Testis (tissue), 2 donors: ENCODE measurements at regions not wholly inside any gene's neighbourhood (a gene's known extent, or its start where the extent isn't known, plus 50 kb on each side); places are given as distances from the start of the nearest gene placed in this dataset.

Experiments used
- DNase-seq: peaks from one replicate; pipeline ENCODE4 v3.0.0-alpha.2; 2019
- H3K27ac ChIP-seq, 2 donors: fragments of 200-600 bp; sonication (generic); one replicate each; pipeline ENCODE4 v1.5.1; 2019
- H3K27me3 ChIP-seq: fragments of 200-600 bp; sonication (generic); one replicate; pipeline ENCODE4 v1.5.1; 2019
- H3K36me3 ChIP-seq: fragments of 200-600 bp; sonication (generic); one replicate; pipeline ENCODE4 v1.5.1; 2017; ENCODE audit warnings: low read depth; ENCODE audit errors: missing control alignments
- H3K4me1 ChIP-seq: fragments of 200-600 bp; sonication (generic); one replicate; pipeline ENCODE4 v1.5.1; 2019
- H3K4me3 ChIP-seq, 2 donors: fragments of 200-600 bp; sonication (generic); one replicate each; pipeline ENCODE4 v1.5.1; 2017 to 2019
- H3K9me3 ChIP-seq: fragments of 200-600 bp; sonication (generic); one replicate; pipeline ENCODE4 v1.5.1; 2017
- POLR2A ChIP-seq: fragments of 450-650 bp; IDR thresholded peaks from one replicate; pipeline ENCODE4 v1.6.1; 2017; ENCODE audit warnings: antibody characterized with exemption, mild to moderate bottlenecking, moderate library complexity
- WGBS, 2 donors: methylation state at CpG; one replicate each; pipeline ENCODE4 v1.1.5; 2018; 5-methylcytosine and 5-hydroxymethylcytosine counted together
- intact Hi-C: fragments of 100-400 bp; cut with DNase I; formaldehyde crosslinking; loops from one replicate; pipeline ENCODE4 v1.15.1; 2023; ENCODE audit warnings: low total_unique reads
- TF ChIP-seq, protein P1 (sequence below), 3 experiments: fragments of 450-650 bp in 2 of 3; fragments of 200-600 bp in 1 of 3; sonication (generic) in 1 of 3; IDR thresholded peaks; one replicate each; pipeline ENCODE4 v1.5.1; 2016 to 2019; ENCODE audit warnings: antibody characterized with exemption in 3 of 3, mild to moderate bottlenecking in 2 of 3, moderate library complexity in 1 of 3

DNA sequence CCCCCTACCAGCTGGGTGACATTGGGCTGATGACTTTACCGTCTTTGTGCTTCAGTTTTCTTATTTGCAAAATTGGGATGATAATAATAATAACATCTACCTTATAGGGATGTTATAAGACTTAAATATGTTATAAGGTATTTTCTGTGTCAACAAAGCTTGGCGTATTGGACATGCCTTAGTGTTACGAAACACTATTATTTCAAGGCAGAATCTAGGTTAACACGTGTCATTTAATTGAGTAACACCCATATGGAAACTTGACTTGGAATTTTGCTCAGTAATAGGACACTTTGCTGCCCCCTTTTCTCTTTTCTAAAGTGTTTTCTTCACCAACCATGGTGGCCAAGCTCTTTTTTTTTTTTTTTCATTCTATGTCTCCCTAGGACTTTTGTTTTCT, 294.2 kb upstream of the SALL1 start:
- TF ChIP-seq POLR2A = no peak
- H3K27ac ChIP-seq = no peak overlapping the region
- no peaks in the 10 kb centered on the region for H3K4me1 ChIP-seq
- WGBS, 2 donors = 64 to 68% methylated on average over 4 of the region's 4 CpGs
- no peaks in the 10 kb centered on the region for H3K9me3 ChIP-seq
- H3K4me3 ChIP-seq = no peak overlapping the region
- no peaks in the 10 kb centered on the region for H3K36me3 ChIP-seq
- no peak for DNase-seq
- no peaks in the 10 kb centered on the region for H3K27me3 ChIP-seq
- intact Hi-C loops = no loop called here

DNA sequence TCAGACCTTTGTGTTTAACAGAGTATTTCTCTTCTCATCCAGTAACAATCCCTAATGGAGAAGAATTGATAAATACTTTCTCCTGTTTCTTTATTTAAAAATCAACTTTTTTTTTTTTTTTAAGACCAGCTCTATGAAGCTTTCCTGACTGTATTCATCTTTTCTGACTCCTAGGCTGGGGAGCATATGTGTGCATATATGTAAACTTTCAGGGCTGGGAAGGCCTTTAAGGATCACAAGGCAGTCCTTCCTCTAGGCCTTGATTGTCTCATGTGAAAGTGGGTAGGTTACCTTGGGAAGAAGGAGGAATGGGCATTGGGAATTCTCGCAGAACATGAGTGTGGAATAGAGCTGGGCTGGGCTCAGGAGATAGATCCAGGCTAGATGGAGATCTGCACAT, 292.9 kb upstream of the SALL1 start:
- no peaks in the 10 kb centered on the region for H3K27me3 ChIP-seq
- no peaks in the 10 kb centered on the region for H3K9me3 ChIP-seq
- H3K4me3 ChIP-seq = no peak overlapping the region
- H3K27ac ChIP-seq = no peak overlapping the region
- TF ChIP-seq, protein P1, sequence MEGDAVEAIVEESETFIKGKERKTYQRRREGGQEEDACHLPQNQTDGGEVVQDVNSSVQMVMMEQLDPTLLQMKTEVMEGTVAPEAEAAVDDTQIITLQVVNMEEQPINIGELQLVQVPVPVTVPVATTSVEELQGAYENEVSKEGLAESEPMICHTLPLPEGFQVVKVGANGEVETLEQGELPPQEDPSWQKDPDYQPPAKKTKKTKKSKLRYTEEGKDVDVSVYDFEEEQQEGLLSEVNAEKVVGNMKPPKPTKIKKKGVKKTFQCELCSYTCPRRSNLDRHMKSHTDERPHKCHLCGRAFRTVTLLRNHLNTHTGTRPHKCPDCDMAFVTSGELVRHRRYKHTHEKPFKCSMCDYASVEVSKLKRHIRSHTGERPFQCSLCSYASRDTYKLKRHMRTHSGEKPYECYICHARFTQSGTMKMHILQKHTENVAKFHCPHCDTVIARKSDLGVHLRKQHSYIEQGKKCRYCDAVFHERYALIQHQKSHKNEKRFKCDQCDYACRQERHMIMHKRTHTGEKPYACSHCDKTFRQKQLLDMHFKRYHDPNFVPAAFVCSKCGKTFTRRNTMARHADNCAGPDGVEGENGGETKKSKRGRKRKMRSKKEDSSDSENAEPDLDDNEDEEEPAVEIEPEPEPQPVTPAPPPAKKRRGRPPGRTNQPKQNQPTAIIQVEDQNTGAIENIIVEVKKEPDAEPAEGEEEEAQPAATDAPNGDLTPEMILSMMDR (IDR thresholded peaks at IDR 0.05) = no peak
- no peak for TF ChIP-seq POLR2A
- DNase-seq = no peak
- 80 to 85% methylated on average over 1 of the region's 1 CpG for WGBS, 2 donors
- intact Hi-C loops = no loop called here
- H3K4me1 ChIP-seq = no peaks in the 10 kb centered on the region
- no peaks in the 10 kb centered on the region for H3K36me3 ChIP-seq

DNA sequence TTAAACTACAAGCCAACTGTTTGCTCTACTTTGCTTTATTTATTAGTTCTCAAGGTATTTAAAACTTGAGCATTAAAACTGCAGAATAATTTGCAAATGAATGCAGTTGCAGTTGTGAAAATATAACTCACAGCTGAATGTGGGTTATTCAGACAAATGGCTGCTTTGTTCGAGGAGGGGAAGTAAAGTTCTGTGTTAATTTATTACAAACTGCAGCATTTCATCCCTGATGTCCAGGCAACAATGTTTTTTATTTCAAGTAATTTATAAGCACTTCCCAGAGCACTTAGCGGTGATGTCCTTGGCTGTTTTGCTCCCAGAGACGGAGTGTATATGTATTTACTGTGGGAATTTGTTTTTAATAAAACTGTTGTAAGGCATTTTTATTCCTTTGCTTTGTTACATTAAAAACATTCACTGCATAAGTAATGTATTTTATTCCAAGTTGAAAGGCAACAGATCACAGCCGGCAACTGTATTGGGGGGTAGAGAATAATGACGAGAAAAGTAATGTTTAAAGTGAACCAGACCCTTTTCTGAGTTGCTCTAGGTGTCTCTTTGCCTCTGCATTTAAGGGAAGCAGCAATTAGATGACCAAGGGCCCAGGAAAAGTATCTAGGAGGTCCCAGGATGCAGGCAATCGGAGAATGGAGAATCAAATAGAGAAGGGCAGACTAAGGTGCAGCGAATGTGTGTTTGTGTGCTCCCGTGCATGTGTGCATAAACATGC, 291.2 kb upstream of the SALL1 start:
- Histone ChIP-seq H3K27ac (no peak overlapping the region), H3K36me3 (no peaks in the 10 kb centered on the region), H3K27me3 (no peaks in the 10 kb centered on the region), H3K9me3 (no peaks in the 10 kb centered on the region), H3K4me1 (no peaks in the 10 kb centered on the region), H3K4me3 (no peak overlapping the region)
- 59 to 62% methylated on average over 8 of the region's 8 CpGs for WGBS, 2 donors
- no peak for DNase-seq
- TF ChIP-seq, protein P1 (IDR thresholded peaks at IDR 0.05) = no peak
- TF ChIP-seq POLR2A = no peak
- intact Hi-C loops = no loop called here

DNA sequence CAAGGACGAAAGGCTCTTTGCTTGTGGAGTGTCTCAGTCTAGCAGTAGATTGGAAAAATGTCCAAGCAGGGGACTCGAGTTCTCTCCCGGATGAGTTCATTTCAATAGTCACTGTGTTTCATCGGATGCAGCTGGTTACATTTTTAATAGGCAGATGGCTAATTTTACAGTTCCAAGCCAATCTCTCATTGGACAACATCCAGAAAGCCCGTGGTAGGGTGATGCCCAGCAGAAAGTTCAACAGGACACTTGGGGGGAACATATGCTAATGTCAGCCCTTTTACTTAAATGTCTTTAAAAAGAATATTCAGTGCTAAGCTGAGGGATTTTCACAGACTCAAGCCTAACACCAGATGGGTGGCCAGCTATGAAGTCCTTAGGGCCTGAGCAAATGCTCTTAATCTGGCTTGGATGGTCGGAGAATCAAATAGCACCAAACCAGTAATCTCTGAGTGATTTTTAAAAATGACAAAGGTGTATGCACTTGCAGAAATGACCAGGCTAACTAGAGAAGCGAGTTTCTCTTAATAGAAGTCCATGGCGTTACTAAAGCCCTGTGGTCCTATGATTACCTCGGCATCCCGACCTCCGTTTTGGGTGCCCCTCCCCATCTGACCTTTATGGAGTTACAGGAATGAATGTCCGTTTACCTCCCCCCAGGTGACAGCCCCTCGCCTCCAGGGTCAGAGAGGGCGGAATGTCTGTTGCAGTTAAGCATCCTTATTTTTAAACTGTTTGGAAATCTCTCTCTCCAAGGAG, 289.2 kb upstream of the SALL1 start:
- H3K4me1 ChIP-seq = no peaks in the 10 kb centered on the region
- DNase-seq = no peak
- WGBS, 2 donors = 21 to 24% methylated on average over 14 of the region's 14 CpGs
- no peaks in the 10 kb centered on the region for H3K27me3 ChIP-seq
- no peaks in the 10 kb centered on the region for H3K36me3 ChIP-seq
- H3K27ac ChIP-seq = no peak overlapping the region
- intact Hi-C loops = no loop called here
- TF ChIP-seq POLR2A = no peak
- TF ChIP-seq, protein P1 (IDR thresholded peaks at IDR 0.05) = no peak
- H3K9me3 ChIP-seq = no peaks in the 10 kb centered on the region
- H3K4me3 ChIP-seq = no peak overlapping the region

DNA sequence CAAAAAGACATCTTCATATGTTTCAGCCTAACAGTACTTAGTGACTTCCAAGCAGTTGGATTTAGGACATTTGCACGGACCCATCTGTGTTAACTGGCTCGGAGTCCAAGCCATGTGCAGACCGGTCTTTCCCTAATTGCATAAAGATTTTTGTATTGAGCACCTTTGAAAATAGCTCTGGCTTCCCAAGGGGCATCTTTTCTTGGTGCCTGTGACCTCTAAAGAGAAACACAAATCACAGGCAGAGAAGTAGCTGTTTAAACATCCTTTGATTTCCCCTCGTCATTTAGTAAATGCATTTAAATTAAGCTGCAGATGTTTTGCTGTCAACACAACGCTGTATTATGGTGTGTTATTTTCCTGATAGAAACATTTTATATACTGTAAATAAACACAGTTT, 288.2 kb upstream of the SALL1 start:
- TF ChIP-seq, protein P1 (IDR thresholded peaks at IDR 0.05) = no peak
- no peak for TF ChIP-seq POLR2A
- H3K27ac ChIP-seq = no peak overlapping the region
- H3K27me3 ChIP-seq = no peaks in the 10 kb centered on the region
- 63 to 69% methylated on average over 5 of the region's 5 CpGs for WGBS, 2 donors
- no peaks in the 10 kb centered on the region for H3K36me3 ChIP-seq
- no peak overlapping the region for H3K4me3 ChIP-seq
- DNase-seq = no peak
- intact Hi-C loops = no loop called here
- H3K9me3 ChIP-seq = no peaks in the 10 kb centered on the region
- H3K4me1 ChIP-seq = no peaks in the 10 kb centered on the region
